Caco-2 (cell line): ENCODE measurements at regions not wholly inside any gene's neighbourhood (a gene's known extent, or its start where the extent isn't known, plus 50 kb on each side); places are given as distances from the start of the nearest gene placed in this dataset.

Experiments used
- BruUV-seq: library from RNA; stranded (reverse); fragments of 400-500 nt; replicated peaks from 2 replicates; lab custom pipeline; 2021; lab: Mats Ljungman, UMichigan
- CTCF ChIA-PET: fragments of 300-600 bp; sonication (Branson Sonifier 250); formaldehyde crosslinking; loops from one replicate; lab custom pipeline; 2022; ENCODE audit warnings: antibody characterized with exemption; lab: Charles Lee
- POLR2A ChIA-PET: fragments of 300-600 bp; sonication (Branson Sonifier 250); formaldehyde crosslinking; loops from one replicate; lab custom pipeline; 2022; ENCODE audit warnings: antibody characterized with exemption; lab: Charles Lee
- DNase-seq, 2 experiments: peaks; one replicate each; pipeline versions ENCODE4 v3.0.0 to v3.0.0-alpha.2; 2020 to 2022
- H3K27me3 ChIP-seq: replicated peaks from 2 replicates; pipeline ENCODE4 v1.6.0; 2011; ENCODE audit warnings: low read length; ENCODE audit not compliant: control insufficient read depth, insufficient read depth
- H3K36me3 ChIP-seq: 2 replicates; pipeline ENCODE4 v1.5.1; 2011; ENCODE audit warnings: low read length; ENCODE audit not compliant: control insufficient read depth, insufficient read depth
- H3K4me1 ChIP-seq: fragments of 250-450 bp; sonication (Bioruptor Pico); 2 replicates; pipeline ENCODE4 v1.5.1; 2020; ENCODE audit warnings: mild to moderate bottlenecking
- H3K4me3 ChIP-seq: 2 replicates; pipeline ENCODE4 v1.5.1; 2011; ENCODE audit warnings: low read depth, mild to moderate bottlenecking, control low read depth, low read length
- H3K9me3 ChIP-seq: fragments of 250-450 bp; sonication (Bioruptor Pico); 2 replicates; pipeline ENCODE4 v1.5.1; 2020; ENCODE audit warnings: mild to moderate bottlenecking, moderate library complexity
- H3K27ac Mint-ChIP-seq: one replicate; pipeline ENCODE4 v1.8.0; 2022; ENCODE audit warnings: mixed read lengths; ENCODE audit not compliant: unreplicated experiment
- H3K27me3 Mint-ChIP-seq: one replicate; pipeline ENCODE4 v1.8.0; 2022; ENCODE audit warnings: mixed read lengths; ENCODE audit not compliant: insufficient read depth, unreplicated experiment
- H3K36me3 Mint-ChIP-seq: one replicate; pipeline ENCODE4 v1.8.0; 2022; ENCODE audit warnings: mild to moderate bottlenecking, mixed read lengths; ENCODE audit not compliant: insufficient read depth, unreplicated experiment
- H3K4me1 Mint-ChIP-seq: one replicate; pipeline ENCODE4 v1.8.0; 2022; ENCODE audit warnings: low read depth, mixed read lengths; ENCODE audit not compliant: unreplicated experiment
- H3K4me3 Mint-ChIP-seq: one replicate; pipeline ENCODE4 v1.8.0; 2022; ENCODE audit warnings: mild to moderate bottlenecking, moderate library complexity, mixed read lengths; ENCODE audit not compliant: unreplicated experiment
- H3K9me3 Mint-ChIP-seq: one replicate; pipeline ENCODE4 v1.8.0; 2022; ENCODE audit warnings: mixed read lengths; ENCODE audit not compliant: unreplicated experiment
- CTCF ChIP-seq, 2 experiments: fragments of 200-600 bp in 1 of 2; IDR thresholded peaks; 1 replicate in 1 of 2; 2 replicates in 1 of 2; pipeline versions ENCODE4 v1.5.1 to v1.8.0; 2011 to 2022; ENCODE audit warnings: antibody characterized with exemption in 1 of 2, control low read depth in 1 of 2, inconsistent platforms in 1 of 2, low read depth in 1 of 2, low read length in 1 of 2, mild to moderate bottlenecking in 1 of 2, moderate library complexity in 1 of 2; ENCODE audit not compliant: insufficient read depth in 1 of 2, severe bottlenecking in 1 of 2, unreplicated experiment in 1 of 2
- intact Hi-C: fragments of 100-400 bp; cut with micrococcal nuclease; formaldehyde crosslinking; loops from one replicate; pipeline ENCODE4 v1.10.0; 2022; ENCODE audit not compliant: unreplicated experiment

GRCh38 chr13:76160961-76161925 lies 525.1 kb downstream of the LMO7 start:
- no TSS peak for BruUV-seq
- H3K27me3 Mint-ChIP-seq: no peaks in the 10 kb centered on the region
- POLR2A ChIA-PET: no interaction called here

GRCh38 chr13:76160506-76160905 lies 524.4 kb downstream of the LMO7 start:
- Mint-ChIP-seq H3K27me3 (no peaks in the 10 kb centered on the region), H3K4me1 (peaks cover 6% of the 10 kb centered on the region), H3K27ac (no peak overlapping the region), H3K4me3 (no peak overlapping the region), H3K9me3 (peaks cover 2% of the 10 kb centered on the region), H3K36me3 (no peaks in the 10 kb centered on the region)
- intact Hi-C loops: no loop called here
- no peak for DNase-seq
- ChIA-PET POLR2A (no interaction called here), CTCF (no interaction called here)
- peaks cover 6% of the 10 kb centered on the region; the same call in 1 of the 2 replicates for H3K4me1 ChIP-seq
- no peak for TF ChIP-seq CTCF (IDR thresholded peaks at IDR 0.05; ENCODE audit: insufficient read depth in 1 of 2, low read depth in 1 of 2, low read length in 1 of 2, severe bottlenecking in 1 of 2, unreplicated experiment in 1 of 2)
- H3K36me3 ChIP-seq: no peaks in the 10 kb centered on the region
- BruUV-seq: no TSS peak
- no peak overlapping the region for H3K4me3 ChIP-seq
- no peaks in the 10 kb centered on the region for H3K27me3 ChIP-seq
- no peaks in the 10 kb centered on the region for H3K9me3 ChIP-seq

More at GRCh38 chr13:76160961-76161925, 525.1 kb downstream of the LMO7 start:
- no peak for DNase-seq
- H3K9me3 Mint-ChIP-seq: peaks cover 10% of the 10 kb centered on the region
- H3K36me3 Mint-ChIP-seq: no peaks in the 10 kb centered on the region
- H3K4me3 Mint-ChIP-seq: no peak overlapping the region
- no peak overlapping the region for H3K27ac Mint-ChIP-seq
- intact Hi-C loops: no loop called here
- no peaks in the 10 kb centered on the region; the same call in 1 of the 2 replicates for H3K9me3 ChIP-seq
- H3K27me3 ChIP-seq: no peaks in the 10 kb centered on the region
- CTCF ChIA-PET: no interaction called here
- TF ChIP-seq CTCF (IDR thresholded peaks at IDR 0.05; ENCODE audit: insufficient read depth in 1 of 2, low read depth in 1 of 2, low read length in 1 of 2, severe bottlenecking in 1 of 2, unreplicated experiment in 1 of 2): no peak
- peaks cover 6% of the 10 kb centered on the region; the same call in 1 of the 2 replicates for H3K4me1 ChIP-seq
- H3K4me1 Mint-ChIP-seq: peaks cover 6% of the 10 kb centered on the region
- no peak overlapping the region for H3K4me3 ChIP-seq
- no peaks in the 10 kb centered on the region for H3K36me3 ChIP-seq

- Mint-ChIP-seq H3K4me1 (peaks cover 5% of the 10 kb centered on the region), H3K9me3 (no peaks in the 10 kb centered on the region), H3K27me3 (no peaks in the 10 kb centered on the region), H3K36me3 (no peaks in the 10 kb centered on the region), H3K27ac (no peak overlapping the region), H3K4me3 (no peak overlapping the region)
- ChIA-PET POLR2A (no interaction called here), CTCF (no interaction called here)
- intact Hi-C loops: no loop called here
- no peaks in the 10 kb centered on the region for H3K27me3 ChIP-seq
- no peaks in the 10 kb centered on the region for H3K36me3 ChIP-seq
- TF ChIP-seq CTCF (IDR thresholded peaks at IDR 0.05; ENCODE audit: insufficient read depth in 1 of 2, low read depth in 1 of 2, low read length in 1 of 2, severe bottlenecking in 1 of 2, unreplicated experiment in 1 of 2): no peak
- H3K4me1 ChIP-seq: no peaks in the 10 kb centered on the region; the same call in 1 of the 2 replicates
- no TSS peak for BruUV-seq
- no peaks in the 10 kb centered on the region for H3K9me3 ChIP-seq
- no peak overlapping the region for H3K4me3 ChIP-seq
- no peak for DNase-seq
Observed at GRCh38 chr13:76157926-76158325, 521.8 kb downstream of the LMO7 start.
